ENCODE measurements at regions not wholly inside any gene's neighbourhood (a gene's known extent, or its start where the extent isn't known, plus 50 kb on each side); places are given as distances from the start of the nearest gene placed in this dataset.

DNA sequence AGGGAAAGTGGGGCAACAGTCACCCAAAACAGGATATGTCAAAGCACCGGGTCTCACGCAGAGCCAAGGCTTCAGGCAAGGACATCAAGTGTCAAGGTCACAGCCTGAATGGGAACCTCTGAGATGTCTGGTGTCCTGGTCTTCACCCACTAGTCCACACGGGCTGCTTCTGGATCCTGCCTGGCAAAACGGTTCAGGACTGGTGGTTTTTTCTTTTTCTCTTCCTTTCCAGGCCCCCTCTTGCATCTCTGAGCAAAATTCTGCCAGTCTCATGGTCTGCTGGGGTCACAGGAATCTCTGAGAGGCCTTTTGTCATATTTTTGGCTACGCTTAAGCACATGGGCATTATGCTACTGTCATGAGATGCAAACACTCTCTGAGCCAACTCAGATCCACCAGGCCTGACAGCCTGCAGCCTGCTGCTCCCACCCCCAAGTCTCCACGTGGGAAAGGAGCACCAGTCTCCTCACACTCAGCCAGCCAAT lies 518.2 kb upstream of the ZEB2 start:
- peak; percentile 57; the same call in 2 of the 3 replicates for ATAC-seq

DNA sequence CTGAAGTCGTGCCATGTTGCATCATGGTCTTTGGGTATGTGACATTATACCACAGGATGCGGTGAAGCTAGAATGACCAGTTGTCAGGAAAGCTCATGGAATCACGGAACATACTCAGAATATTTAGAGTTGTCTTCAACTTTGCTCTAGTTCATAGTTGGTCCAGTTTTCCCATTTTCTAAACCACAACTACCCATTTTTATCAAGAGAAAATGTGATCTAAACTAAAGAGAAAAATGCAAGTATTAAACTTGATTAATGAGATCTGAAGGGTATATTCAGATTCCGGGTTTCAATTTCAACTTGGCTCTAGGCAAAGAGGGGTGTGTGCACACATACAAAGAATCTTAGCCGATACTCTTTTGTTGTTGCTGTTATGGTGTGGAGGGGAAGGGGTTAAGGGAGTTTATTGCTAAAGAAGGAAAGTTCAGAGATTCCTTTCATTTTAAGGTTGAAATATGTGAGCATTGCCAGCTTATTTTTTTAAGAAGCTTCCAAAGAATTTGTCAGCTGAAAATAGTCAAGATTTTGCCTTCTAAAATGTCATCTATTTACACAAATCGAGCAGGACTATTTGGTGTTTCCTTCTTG lies 516.6 kb upstream of the ZEB2 start:
- ATAC-seq = no peak
- TF ChIP-seq, protein P1, sequence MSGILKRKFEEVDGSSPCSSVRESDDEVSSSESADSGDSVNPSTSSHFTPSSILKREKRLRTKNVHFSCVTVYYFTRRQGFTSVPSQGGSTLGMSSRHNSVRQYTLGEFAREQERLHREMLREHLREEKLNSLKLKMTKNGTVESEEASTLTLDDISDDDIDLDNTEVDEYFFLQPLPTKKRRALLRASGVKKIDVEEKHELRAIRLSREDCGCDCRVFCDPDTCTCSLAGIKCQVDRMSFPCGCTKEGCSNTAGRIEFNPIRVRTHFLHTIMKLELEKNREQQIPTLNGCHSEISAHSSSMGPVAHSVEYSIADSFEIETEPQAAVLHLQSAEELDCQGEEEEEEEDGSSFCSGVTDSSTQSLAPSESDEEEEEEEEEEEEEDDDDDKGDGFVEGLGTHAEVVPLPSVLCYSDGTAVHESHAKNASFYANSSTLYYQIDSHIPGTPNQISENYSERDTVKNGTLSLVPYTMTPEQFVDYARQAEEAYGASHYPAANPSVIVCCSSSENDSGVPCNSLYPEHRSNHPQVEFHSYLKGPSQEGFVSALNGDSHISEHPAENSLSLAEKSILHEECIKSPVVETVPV (CRISPR knock-in tag; IDR thresholded peaks at IDR 0.05) = no peak
- no peak for TF ChIP-seq TCF4 (CRISPR knock-in tag; IDR thresholded peaks at IDR 0.05; ENCODE audit: borderline replicate concordance)
- TF ChIP-seq ESRRG (CRISPR knock-in tag; IDR thresholded peaks at IDR 0.05) = no peak
- no peak for TF ChIP-seq ISL1 (CRISPR knock-in tag; IDR thresholded peaks at IDR 0.05)
- TF ChIP-seq ZNF565 (CRISPR knock-in tag; conservative IDR thresholded peaks at IDR 0.05; ENCODE audit: low read depth) = no peak

More for the DNA sequence above, 518.2 kb upstream of the ZEB2 start:
- TF ChIP-seq ZFP30 (CRISPR knock-in tag; IDR thresholded peaks at IDR 0.05) (no peak), GLIS3 (CRISPR knock-in tag; IDR thresholded peaks at IDR 0.05) (no peak), ZNF565 (CRISPR knock-in tag; conservative IDR thresholded peaks at IDR 0.05; ENCODE audit: low read depth) (no peak), ZC3H10 (CRISPR knock-in tag; IDR thresholded peaks at IDR 0.05) (no peak), OSR1 (CRISPR knock-in tag; IDR thresholded peaks at IDR 0.05) (no peak), PPARA (CRISPR knock-in tag; IDR thresholded peaks at IDR 0.05; ENCODE audit: borderline replicate concordance) (no peak), TOX (CRISPR knock-in tag; IDR thresholded peaks at IDR 0.05; ENCODE audit: borderline replicate concordance) (no peak), ZFP3 (CRISPR knock-in tag; IDR thresholded peaks at IDR 0.05) (no peak), CSDC2 (CRISPR knock-in tag; IDR thresholded peaks at IDR 0.05) (no peak), RARB (CRISPR knock-in tag; IDR thresholded peaks at IDR 0.05) (no peak), ESRRG (CRISPR knock-in tag; IDR thresholded peaks at IDR 0.05) (no peak)
- TF ChIP-seq, protein P2, sequence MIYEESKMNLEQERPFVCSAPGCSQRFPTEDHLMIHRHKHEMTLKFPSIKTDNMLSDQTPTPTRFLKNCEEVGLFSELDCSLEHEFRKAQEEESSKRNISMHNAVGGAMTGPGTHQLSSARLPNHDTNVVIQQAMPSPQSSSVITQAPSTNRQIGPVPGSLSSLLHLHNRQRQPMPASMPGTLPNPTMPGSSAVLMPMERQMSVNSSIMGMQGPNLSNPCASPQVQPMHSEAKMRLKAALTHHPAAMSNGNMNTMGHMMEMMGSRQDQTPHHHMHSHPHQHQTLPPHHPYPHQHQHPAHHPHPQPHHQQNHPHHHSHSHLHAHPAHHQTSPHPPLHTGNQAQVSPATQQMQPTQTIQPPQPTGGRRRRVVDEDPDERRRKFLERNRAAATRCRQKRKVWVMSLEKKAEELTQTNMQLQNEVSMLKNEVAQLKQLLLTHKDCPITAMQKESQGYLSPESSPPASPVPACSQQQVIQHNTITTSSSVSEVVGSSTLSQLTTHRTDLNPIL (CRISPR knock-in tag; IDR thresholded peaks at IDR 0.05; ENCODE audit: low read depth) = no peak
- TF ChIP-seq, protein P3, sequence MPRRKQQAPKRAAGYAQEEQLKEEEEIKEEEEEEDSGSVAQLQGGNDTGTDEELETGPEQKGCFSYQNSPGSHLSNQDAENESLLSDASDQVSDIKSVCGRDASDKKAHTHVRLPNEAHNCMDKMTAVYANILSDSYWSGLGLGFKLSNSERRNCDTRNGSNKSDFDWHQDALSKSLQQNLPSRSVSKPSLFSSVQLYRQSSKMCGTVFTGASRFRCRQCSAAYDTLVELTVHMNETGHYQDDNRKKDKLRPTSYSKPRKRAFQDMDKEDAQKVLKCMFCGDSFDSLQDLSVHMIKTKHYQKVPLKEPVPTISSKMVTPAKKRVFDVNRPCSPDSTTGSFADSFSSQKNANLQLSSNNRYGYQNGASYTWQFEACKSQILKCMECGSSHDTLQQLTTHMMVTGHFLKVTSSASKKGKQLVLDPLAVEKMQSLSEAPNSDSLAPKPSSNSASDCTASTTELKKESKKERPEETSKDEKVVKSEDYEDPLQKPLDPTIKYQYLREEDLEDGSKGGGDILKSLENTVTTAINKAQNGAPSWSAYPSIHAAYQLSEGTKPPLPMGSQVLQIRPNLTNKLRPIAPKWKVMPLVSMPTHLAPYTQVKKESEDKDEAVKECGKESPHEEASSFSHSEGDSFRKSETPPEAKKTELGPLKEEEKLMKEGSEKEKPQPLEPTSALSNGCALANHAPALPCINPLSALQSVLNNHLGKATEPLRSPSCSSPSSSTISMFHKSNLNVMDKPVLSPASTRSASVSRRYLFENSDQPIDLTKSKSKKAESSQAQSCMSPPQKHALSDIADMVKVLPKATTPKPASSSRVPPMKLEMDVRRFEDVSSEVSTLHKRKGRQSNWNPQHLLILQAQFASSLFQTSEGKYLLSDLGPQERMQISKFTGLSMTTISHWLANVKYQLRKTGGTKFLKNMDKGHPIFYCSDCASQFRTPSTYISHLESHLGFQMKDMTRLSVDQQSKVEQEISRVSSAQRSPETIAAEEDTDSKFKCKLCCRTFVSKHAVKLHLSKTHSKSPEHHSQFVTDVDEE (CRISPR knock-in tag; IDR thresholded peaks at IDR 0.05) = no peak
- TF ChIP-seq, protein P4, sequence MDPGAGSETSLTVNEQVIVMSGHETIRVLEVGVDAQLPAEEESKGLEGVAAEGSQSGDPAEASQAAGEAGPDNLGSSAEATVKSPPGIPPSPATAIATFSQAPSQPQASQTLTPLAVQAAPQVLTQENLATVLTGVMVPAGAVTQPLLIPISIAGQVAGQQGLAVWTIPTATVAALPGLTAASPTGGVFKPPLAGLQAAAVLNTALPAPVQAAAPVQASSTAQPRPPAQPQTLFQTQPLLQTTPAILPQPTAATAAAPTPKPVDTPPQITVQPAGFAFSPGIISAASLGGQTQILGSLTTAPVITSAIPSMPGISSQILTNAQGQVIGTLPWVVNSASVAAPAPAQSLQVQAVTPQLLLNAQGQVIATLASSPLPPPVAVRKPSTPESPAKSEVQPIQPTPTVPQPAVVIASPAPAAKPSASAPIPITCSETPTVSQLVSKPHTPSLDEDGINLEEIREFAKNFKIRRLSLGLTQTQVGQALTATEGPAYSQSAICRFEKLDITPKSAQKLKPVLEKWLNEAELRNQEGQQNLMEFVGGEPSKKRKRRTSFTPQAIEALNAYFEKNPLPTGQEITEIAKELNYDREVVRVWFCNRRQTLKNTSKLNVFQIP (CRISPR knock-in tag; IDR thresholded peaks at IDR 0.05; ENCODE audit: borderline replicate concordance, low read depth) = no peak

DNA sequence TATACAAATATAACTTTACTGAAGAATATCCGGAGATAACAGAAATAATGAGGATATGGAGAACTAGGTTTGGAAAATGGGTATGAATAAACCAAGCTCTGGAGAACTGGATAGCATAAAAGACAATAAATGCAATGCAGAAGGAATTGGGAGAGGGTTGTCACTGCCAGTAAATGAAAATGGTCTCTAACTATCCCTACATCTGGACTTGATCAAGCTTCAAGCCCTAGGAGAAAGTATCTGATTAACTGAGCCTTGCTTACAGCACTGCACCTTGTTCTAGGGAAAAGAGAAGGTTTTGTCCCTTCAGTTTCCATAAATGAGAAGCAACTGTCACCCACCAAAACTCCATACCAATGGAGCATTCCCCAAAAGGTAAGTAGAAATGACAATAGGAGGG lies 514.6 kb upstream of the ZEB2 start:
- no peak for TF ChIP-seq ZNF8 (CRISPR knock-in tag; IDR thresholded peaks at IDR 0.05)

DNA sequence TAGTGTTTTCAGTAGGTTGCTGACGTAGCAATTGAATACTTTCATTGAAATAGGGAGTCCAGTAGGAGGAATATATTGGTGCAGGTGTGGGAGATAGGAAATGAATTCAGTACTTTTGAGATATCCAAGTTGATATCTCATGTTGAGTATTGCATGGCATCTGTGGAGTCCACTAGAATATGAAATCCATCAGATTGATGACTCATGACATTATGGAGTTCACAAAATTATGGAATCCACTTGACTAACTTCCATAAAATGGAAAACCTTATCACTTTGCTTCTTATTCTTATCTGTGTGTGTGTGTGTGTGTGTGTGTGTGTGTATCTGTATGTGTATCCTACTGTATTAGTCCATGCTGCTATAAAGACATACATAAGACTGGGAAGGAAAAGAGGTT lies 513.5 kb upstream of the ZEB2 start:
- TF ChIP-seq TOX (CRISPR knock-in tag; IDR thresholded peaks at IDR 0.05; ENCODE audit: borderline replicate concordance) = no peak
- TF ChIP-seq, protein P3 (CRISPR knock-in tag; IDR thresholded peaks at IDR 0.05) = no peak
- no peak for TF ChIP-seq RARB (CRISPR knock-in tag; IDR thresholded peaks at IDR 0.05)
- TF ChIP-seq, protein P1 (CRISPR knock-in tag; IDR thresholded peaks at IDR 0.05) = no peak
- TF ChIP-seq ZFP3 (CRISPR knock-in tag; IDR thresholded peaks at IDR 0.05) = no peak
- no peak for TF ChIP-seq ARNTL (CRISPR knock-in tag; IDR thresholded peaks at IDR 0.05; ENCODE audit: borderline replicate concordance, low read depth)
- no peak for ATAC-seq

More for the DNA sequence above, 514.6 kb upstream of the ZEB2 start:
- ATAC-seq = peak; percentile 36; the same call in 1 of the 3 replicates
